ENCODE measurements at regions not wholly inside any gene's neighbourhood (a gene's known extent, or its start where the extent isn't known, plus 50 kb on each side); places are given as distances from the start of the nearest gene placed in this dataset.

DNA sequence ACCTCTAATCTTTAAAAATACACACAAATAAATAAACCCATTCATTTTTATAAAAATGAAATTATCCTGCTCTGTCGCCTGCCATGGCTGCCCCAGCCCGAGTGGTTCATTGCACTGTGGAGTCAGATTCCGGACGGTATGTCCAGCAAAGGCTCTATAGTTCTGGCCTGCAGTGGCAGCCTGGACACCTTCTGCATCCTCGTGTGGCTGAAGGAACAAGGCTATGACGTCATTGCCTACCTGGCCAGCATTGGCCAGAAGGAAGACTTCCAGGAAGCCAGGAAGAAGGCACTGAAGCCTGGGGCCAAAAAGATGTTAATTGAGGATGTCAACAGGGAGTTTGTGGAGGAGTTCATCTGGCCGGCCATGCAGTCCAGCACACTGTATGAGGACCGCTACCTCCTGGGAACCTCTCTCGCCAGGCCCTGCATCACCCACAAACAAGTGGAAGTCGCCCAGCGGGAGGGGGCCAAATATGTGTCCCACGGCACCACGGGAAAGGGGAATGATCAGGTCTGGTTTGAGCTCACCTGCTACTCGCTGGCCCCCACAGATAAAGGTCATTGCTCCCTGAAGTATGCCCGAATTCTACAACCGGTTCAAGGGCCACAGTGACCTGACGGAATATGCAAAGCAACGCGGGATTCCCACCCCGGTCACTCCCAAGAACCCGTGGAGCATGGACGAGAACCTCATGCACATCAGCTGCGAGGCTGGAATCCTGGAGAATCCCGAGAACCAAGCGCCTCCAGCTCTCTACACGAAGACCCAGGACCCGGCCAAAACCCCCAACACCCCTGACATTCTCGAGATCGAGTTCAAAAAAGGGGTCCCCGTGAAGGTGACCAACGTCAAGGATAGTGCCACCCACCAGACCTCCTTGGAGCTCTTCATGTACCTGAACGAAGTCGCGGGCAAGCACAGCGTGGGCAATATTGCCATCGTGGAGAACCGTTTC, 158.2 kb upstream of the GUCY1A2 start:
- WGBS, result 96% methylated on average over 37 of the region's 37 CpGs
- TF ChIP-seq, protein P1, sequence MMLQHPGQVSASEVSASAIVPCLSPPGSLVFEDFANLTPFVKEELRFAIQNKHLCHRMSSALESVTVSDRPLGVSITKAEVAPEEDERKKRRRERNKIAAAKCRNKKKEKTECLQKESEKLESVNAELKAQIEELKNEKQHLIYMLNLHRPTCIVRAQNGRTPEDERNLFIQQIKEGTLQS (IDR thresholded peaks at IDR 0.05), result no peak
- TF ChIP-seq JUND (IDR thresholded peaks at IDR 0.05) (no peak), TAF1 (conservative IDR thresholded peaks at IDR 0.05) (no peak), NR2F2 (IDR thresholded peaks at IDR 0.05) (no peak), FOXA2 (IDR thresholded peaks at IDR 0.05) (no peak), YY1 (IDR thresholded peaks at IDR 0.05) (no peak), SP1 (IDR thresholded peaks at IDR 0.05) (no peak), HNF4A (conservative IDR thresholded peaks at IDR 0.05) (no peak), FOXA1 (IDR thresholded peaks at IDR 0.05) (no peak), EGR1 (IDR thresholded peaks at IDR 0.05; ENCODE audit: low read depth in 2 of 2) (no peak), RXRA (IDR thresholded peaks at IDR 0.05) (no peak), HNF4G (IDR thresholded peaks at IDR 0.05) (no peak), RAD21 (IDR thresholded peaks at IDR 0.05) (no peak)
- TF ChIP-seq, protein P2, sequence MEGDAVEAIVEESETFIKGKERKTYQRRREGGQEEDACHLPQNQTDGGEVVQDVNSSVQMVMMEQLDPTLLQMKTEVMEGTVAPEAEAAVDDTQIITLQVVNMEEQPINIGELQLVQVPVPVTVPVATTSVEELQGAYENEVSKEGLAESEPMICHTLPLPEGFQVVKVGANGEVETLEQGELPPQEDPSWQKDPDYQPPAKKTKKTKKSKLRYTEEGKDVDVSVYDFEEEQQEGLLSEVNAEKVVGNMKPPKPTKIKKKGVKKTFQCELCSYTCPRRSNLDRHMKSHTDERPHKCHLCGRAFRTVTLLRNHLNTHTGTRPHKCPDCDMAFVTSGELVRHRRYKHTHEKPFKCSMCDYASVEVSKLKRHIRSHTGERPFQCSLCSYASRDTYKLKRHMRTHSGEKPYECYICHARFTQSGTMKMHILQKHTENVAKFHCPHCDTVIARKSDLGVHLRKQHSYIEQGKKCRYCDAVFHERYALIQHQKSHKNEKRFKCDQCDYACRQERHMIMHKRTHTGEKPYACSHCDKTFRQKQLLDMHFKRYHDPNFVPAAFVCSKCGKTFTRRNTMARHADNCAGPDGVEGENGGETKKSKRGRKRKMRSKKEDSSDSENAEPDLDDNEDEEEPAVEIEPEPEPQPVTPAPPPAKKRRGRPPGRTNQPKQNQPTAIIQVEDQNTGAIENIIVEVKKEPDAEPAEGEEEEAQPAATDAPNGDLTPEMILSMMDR (IDR thresholded peaks at IDR 0.05; ENCODE audit: low read depth, low read length, missing input control), result no peak
- TF ChIP-seq, protein P3, sequence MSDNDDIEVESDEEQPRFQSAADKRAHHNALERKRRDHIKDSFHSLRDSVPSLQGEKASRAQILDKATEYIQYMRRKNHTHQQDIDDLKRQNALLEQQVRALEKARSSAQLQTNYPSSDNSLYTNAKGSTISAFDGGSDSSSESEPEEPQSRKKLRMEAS (IDR thresholded peaks at IDR 0.05), result no peak
- TF ChIP-seq, protein P4, sequence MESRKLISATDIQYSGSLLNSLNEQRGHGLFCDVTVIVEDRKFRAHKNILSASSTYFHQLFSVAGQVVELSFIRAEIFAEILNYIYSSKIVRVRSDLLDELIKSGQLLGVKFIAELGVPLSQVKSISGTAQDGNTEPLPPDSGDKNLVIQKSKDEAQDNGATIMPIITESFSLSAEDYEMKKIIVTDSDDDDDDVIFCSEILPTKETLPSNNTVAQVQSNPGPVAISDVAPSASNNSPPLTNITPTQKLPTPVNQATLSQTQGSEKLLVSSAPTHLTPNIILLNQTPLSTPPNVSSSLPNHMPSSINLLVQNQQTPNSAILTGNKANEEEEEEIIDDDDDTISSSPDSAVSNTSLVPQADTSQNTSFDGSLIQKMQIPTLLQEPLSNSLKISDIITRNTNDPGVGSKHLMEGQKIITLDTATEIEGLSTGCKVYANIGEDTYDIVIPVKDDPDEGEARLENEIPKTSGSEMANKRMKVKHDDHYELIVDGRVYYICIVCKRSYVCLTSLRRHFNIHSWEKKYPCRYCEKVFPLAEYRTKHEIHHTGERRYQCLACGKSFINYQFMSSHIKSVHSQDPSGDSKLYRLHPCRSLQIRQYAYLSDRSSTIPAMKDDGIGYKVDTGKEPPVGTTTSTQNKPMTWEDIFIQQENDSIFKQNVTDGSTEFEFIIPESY (IDR thresholded peaks at IDR 0.05), result no peak
- TF ChIP-seq, protein P5, sequence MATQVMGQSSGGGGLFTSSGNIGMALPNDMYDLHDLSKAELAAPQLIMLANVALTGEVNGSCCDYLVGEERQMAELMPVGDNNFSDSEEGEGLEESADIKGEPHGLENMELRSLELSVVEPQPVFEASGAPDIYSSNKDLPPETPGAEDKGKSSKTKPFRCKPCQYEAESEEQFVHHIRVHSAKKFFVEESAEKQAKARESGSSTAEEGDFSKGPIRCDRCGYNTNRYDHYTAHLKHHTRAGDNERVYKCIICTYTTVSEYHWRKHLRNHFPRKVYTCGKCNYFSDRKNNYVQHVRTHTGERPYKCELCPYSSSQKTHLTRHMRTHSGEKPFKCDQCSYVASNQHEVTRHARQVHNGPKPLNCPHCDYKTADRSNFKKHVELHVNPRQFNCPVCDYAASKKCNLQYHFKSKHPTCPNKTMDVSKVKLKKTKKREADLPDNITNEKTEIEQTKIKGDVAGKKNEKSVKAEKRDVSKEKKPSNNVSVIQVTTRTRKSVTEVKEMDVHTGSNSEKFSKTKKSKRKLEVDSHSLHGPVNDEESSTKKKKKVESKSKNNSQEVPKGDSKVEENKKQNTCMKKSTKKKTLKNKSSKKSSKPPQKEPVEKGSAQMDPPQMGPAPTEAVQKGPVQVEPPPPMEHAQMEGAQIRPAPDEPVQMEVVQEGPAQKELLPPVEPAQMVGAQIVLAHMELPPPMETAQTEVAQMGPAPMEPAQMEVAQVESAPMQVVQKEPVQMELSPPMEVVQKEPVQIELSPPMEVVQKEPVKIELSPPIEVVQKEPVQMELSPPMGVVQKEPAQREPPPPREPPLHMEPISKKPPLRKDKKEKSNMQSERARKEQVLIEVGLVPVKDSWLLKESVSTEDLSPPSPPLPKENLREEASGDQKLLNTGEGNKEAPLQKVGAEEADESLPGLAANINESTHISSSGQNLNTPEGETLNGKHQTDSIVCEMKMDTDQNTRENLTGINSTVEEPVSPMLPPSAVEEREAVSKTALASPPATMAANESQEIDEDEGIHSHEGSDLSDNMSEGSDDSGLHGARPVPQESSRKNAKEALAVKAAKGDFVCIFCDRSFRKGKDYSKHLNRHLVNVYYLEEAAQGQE (IDR thresholded peaks at IDR 0.05), result no peak
- DNase-seq (ENCODE audit: low spot score), result no peak

More for the DNA sequence above, 158.2 kb upstream of the GUCY1A2 start:
- no peaks in the 10 kb centered on the region for H3K4me1 ChIP-seq (ENCODE audit: control insufficient read depth in 4 of 4, insufficient read depth in 4 of 4, low read length in 3 of 4)
- H3K27ac ChIP-seq (ENCODE audit: low read depth in 1 of 2, low read length in 2 of 2), result no peak overlapping the region
- no peak overlapping the region for H3K4me3 ChIP-seq (ENCODE audit: low read depth in 1 of 3, low read length in 3 of 3)
- H3K36me3 ChIP-seq (ENCODE audit: control insufficient read depth in 4 of 4, insufficient read depth in 3 of 4, low read depth in 1 of 4, low read length in 3 of 4), result no peaks in the 10 kb centered on the region
- H3K27me3 ChIP-seq (ENCODE audit: control insufficient read depth in 4 of 4, insufficient read depth in 4 of 4, low read length in 3 of 4), result no peaks in the 10 kb centered on the region
- H3K9ac ChIP-seq (ENCODE audit: low read depth in 1 of 2, low read length in 2 of 2), result no peak overlapping the region
- no peaks in the 10 kb centered on the region for H3K9me3 ChIP-seq (ENCODE audit: control insufficient read depth in 4 of 4, low read length in 3 of 4)

Measured in liver (tissue), 8 donors.